ENCODE measurements at regions not wholly inside any gene's neighbourhood (a gene's known extent, or its start where the extent isn't known, plus 50 kb on each side); places are given as distances from the start of the nearest gene placed in this dataset.

- TF ChIP-seq EZH2 (IDR thresholded peaks at IDR 0.05; ENCODE audit: insufficient read depth, poor library complexity, severe bottlenecking) (no peak), EZH2phosphoT487 (IDR thresholded peaks at IDR 0.05; ENCODE audit: insufficient read depth, low read depth) (no peak)
Observed at GRCh38 chr22:48894804-48895250, 932.8 kb downstream of the BRD1 start.
